ENCODE measurements at regions not wholly inside any gene's neighbourhood (a gene's known extent, or its start where the extent isn't known, plus 50 kb on each side); places are given as distances from the start of the nearest gene placed in this dataset.

DNA sequence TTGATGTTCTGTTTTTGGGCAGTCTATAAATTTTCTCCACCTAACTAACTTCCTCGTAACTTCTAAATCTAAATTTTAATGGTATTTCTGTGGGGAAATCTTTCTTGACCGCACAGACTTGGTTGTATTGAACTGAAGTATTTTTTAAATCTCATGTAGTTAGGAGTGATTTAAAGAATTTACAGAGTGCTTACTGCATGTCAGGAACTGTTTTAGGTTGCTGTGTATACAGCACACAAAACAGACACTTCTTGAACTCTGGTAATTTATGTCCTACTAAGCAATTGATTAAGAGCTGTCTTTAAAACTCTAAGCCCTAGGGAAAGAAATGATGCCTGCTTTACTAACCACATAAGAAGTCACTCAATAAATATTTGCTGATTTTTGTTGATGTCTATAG is 1350.2 kb downstream of the ZPLD1 start:
- TF ChIP-seq CTCF (optimal IDR thresholded peaks at IDR 0.05 in 1 of 3, IDR thresholded peaks at IDR 0.05 in 1 of 3, conservative IDR thresholded peaks at IDR 0.05 in 1 of 3; ENCODE audit: extremely low read depth in 1 of 3, insufficient read depth in 2 of 3, low read length in 3 of 3), result no peak
- no peak for TF ChIP-seq EZH2 (IDR thresholded peaks at IDR 0.05; ENCODE audit: low read length)
